ENCODE measurements at regions not wholly inside any gene's neighbourhood (a gene's known extent, or its start where the extent isn't known, plus 50 kb on each side); places are given as distances from the start of the nearest gene placed in this dataset.

- Histone ChIP-seq H3K4me2 (replicated peaks; ENCODE audit: low read depth, low read length, poor library complexity, severe bottlenecking) (no peak overlapping the region), H3K79me2 (ENCODE audit: control insufficient read depth, insufficient read depth, low read length) (no peaks in the 10 kb centered on the region), H4K20me1 (ENCODE audit: control insufficient read depth, insufficient read depth, low read length, poor library complexity, severe bottlenecking) (no peaks in the 10 kb centered on the region), H3K27me3 (replicated peaks in 1 of 4; ENCODE audit: control extremely low read depth in 1 of 4, control insufficient read depth in 3 of 4, insufficient read depth in 4 of 4, low read length in 3 of 4) (no peaks in the 10 kb centered on the region), H3K9me3 (ENCODE audit: control extremely low read depth in 1 of 3, control insufficient read depth in 2 of 3, insufficient read depth in 1 of 3, low read length in 2 of 3) (peaks cover 0 to 2% (median 0%) of the 10 kb centered on the region in 3 donors), H3K27ac (ENCODE audit: low read length in 2 of 2) (no peak overlapping the region), H3K4me1 (ENCODE audit: control insufficient read depth in 2 of 2, insufficient read depth in 2 of 2, low read length in 2 of 2) (no peaks in the 10 kb centered on the region), H3K9ac (ENCODE audit: low read length) (no peak overlapping the region), H2AFZ (ENCODE audit: insufficient read depth, low read depth, low read length, poor library complexity, severe bottlenecking) (no peak overlapping the region), H3K36me3 (replicated peaks in 1 of 2; ENCODE audit: control extremely low read depth in 1 of 2, control insufficient read depth in 1 of 2, extremely low read depth in 1 of 2, insufficient read depth in 2 of 2, low read length in 1 of 2) (no peaks in the 10 kb centered on the region), H3K4me3 (ENCODE audit: control extremely low read depth in 1 of 5, extremely low read depth in 1 of 5, insufficient read depth in 1 of 5, low read depth in 2 of 5, low read length in 4 of 5) (no peak overlapping the region)
- WGBS (ENCODE audit: insufficient coverage), result no CpG with 5 or more reads among the region's 1 CpG
- Mint-ChIP-seq H3K9me3 (ENCODE audit: insufficient read depth) (no peaks in the 10 kb centered on the region), H3K27ac (no peak overlapping the region), H3K27me3 (no peaks in the 10 kb centered on the region), H3K4me1 (no peaks in the 10 kb centered on the region), H3K4me3 (no peak overlapping the region)
- ATAC-seq (ENCODE audit: low read depth) (no peak), DNase-seq (no peak)
- intact Hi-C loops (cut with micrococcal nuclease), result no loop called here
- POLR2A ChIA-PET, result no interaction called here
- CTCF ChIA-PET, result no interaction called here
- no peak for TF ChIP-seq EZH2 (IDR thresholded peaks at IDR 0.05; ENCODE audit: borderline replicate concordance, insufficient read depth, low read depth, low read length, poor library complexity, severe bottlenecking)
- TF ChIP-seq CTCF (IDR thresholded peaks at IDR 0.05), result no peak
These were observed 942.2 kb downstream of the CNTNAP5 start for GRCh38 chr2:124967325-124967724.

GRCh38 chr2:124970030-124970429, 944.9 kb downstream of the CNTNAP5 start:
- DNase-seq (no peak), ATAC-seq (ENCODE audit: low read depth) (no peak)
- Mint-ChIP-seq H3K4me1 (no peaks in the 10 kb centered on the region), H3K27me3 (no peaks in the 10 kb centered on the region), H3K27ac (no peak overlapping the region), H3K4me3 (no peak overlapping the region), H3K9me3 (ENCODE audit: insufficient read depth) (no peaks in the 10 kb centered on the region)
- Histone ChIP-seq H3K4me2 (replicated peaks; ENCODE audit: low read depth, low read length, poor library complexity, severe bottlenecking) (no peak overlapping the region), H3K79me2 (ENCODE audit: control insufficient read depth, insufficient read depth, low read length) (no peaks in the 10 kb centered on the region), H3K4me3 (ENCODE audit: control extremely low read depth in 1 of 5, extremely low read depth in 1 of 5, insufficient read depth in 1 of 5, low read depth in 2 of 5, low read length in 4 of 5) (no peak overlapping the region), H3K4me1 (ENCODE audit: control insufficient read depth in 2 of 2, insufficient read depth in 2 of 2, low read length in 2 of 2) (no peaks in the 10 kb centered on the region), H3K27me3 (replicated peaks in 1 of 4; ENCODE audit: control extremely low read depth in 1 of 4, control insufficient read depth in 3 of 4, insufficient read depth in 4 of 4, low read length in 3 of 4) (no peaks in the 10 kb centered on the region), H3K36me3 (replicated peaks in 1 of 2; ENCODE audit: control extremely low read depth in 1 of 2, control insufficient read depth in 1 of 2, extremely low read depth in 1 of 2, insufficient read depth in 2 of 2, low read length in 1 of 2) (no peaks in the 10 kb centered on the region), H2AFZ (ENCODE audit: insufficient read depth, low read depth, low read length, poor library complexity, severe bottlenecking) (no peak overlapping the region), H3K27ac (ENCODE audit: low read length in 2 of 2) (no peak overlapping the region), H3K9me3 (ENCODE audit: control extremely low read depth in 1 of 3, control insufficient read depth in 2 of 3, insufficient read depth in 1 of 3, low read length in 2 of 3) (no peaks in the 10 kb centered on the region), H4K20me1 (ENCODE audit: control insufficient read depth, insufficient read depth, low read length, poor library complexity, severe bottlenecking) (no peaks in the 10 kb centered on the region), H3K9ac (ENCODE audit: low read length) (no peak overlapping the region)
- ChIA-PET POLR2A (no interaction called here), CTCF (no interaction called here)
- intact Hi-C loops (cut with micrococcal nuclease), result no loop called here
- WGBS (ENCODE audit: insufficient coverage), result 100% methylated on average over 1 of the region's 2 CpGs
- TF ChIP-seq EZH2 (IDR thresholded peaks at IDR 0.05; ENCODE audit: borderline replicate concordance, insufficient read depth, low read depth, low read length, poor library complexity, severe bottlenecking), result no peak
